Stimulated activated CD8-positive, alpha-beta memory T cell treated with anti-CD3 and anti-CD28 coated beads, Interleukin-4, amount 100 ng/mL, for 24 hours (primary cell): ENCODE measurements at regions not wholly inside any gene's neighbourhood (a gene's known extent, or its start where the extent isn't known, plus 50 kb on each side); places are given as distances from the start of the nearest gene placed in this dataset.

Source experiments
- DNase-seq: peaks from one replicate; pipeline ENCODE4 v3.0.0-alpha.2; 2020; ENCODE audit warnings: low read depth

DNA sequence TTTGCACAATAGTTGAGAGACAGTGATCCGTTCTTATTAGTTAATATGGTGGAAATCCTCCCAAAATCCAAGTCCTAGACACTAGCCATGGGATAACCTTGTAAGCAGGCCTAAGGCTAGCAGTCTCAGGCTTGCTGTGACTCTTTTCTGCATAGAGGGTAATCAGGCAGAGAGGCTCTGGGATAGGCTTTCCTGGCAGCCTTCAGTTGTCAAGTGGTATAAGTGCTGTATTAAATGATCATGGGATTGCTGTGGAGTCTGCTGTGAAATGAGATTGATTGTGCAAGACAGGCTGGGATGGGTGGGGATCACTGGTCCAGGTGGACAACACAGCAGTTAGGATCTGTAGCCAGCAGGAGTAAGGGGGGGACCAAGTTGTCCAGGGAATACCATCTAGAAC is 416.4 kb downstream of the TLE4 start:
- no peak for DNase-seq

- DNase-seq, result no peak
These were observed 414.7 kb downstream of the TLE4 start for GRCh38 chr9:79986437-79986836.

- no peak for DNase-seq
These were observed 414.0 kb downstream of the TLE4 start for GRCh38 chr9:79985772-79986171.

DNA sequence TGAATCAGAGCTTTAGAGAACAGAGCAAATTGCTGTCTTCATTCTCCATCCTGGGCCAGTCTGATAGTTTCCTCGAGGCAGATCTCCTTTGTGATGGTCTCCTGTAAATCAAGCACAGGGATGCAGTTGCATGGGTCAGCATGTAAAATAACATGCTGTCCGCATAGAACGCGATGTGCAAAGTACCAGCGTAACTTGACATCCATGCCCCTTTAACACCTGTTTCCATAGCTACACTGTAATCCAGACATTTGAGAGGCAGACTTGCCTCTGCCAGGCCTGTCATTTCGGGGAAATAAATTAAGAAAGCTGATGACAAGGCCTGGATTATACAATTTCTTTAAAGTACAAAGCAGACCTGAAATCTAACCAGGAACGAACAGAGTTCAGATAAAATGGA is 413.5 kb downstream of the TLE4 start:
- no peak for DNase-seq

DNA sequence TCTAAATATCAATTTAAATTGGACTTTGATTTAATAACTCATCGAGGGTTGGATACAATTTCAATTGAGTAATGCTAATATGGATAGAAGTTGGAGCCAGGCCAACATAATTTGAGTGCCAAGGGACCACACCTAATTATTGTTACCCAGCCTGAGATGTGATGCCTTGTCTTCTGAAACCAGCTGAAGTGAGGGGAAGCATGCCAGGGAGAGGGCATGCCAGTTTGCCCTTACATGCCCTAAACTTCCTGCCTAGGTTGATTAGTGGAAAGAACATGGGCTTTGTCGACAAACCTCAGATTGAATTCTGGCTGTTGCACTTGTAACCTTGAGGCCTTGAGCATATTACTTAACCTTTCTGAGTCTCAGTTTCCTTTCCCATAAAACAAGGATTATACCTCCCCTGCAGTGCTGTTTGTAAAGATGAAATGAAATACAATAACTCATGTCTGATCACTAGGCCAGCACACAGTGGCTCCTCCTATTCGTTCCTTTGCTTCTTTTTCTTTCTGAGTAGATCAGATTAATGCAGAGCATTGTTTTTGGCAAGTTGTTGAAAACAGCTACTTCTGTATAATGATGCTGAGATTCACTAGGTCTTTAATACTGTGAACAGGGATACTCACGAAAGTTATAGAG is 412.8 kb downstream of the TLE4 start:
- DNase-seq, result no peak

GRCh38 chr9:79980432-79980831 is 408.7 kb downstream of the TLE4 start:
- no peak for DNase-seq

DNA sequence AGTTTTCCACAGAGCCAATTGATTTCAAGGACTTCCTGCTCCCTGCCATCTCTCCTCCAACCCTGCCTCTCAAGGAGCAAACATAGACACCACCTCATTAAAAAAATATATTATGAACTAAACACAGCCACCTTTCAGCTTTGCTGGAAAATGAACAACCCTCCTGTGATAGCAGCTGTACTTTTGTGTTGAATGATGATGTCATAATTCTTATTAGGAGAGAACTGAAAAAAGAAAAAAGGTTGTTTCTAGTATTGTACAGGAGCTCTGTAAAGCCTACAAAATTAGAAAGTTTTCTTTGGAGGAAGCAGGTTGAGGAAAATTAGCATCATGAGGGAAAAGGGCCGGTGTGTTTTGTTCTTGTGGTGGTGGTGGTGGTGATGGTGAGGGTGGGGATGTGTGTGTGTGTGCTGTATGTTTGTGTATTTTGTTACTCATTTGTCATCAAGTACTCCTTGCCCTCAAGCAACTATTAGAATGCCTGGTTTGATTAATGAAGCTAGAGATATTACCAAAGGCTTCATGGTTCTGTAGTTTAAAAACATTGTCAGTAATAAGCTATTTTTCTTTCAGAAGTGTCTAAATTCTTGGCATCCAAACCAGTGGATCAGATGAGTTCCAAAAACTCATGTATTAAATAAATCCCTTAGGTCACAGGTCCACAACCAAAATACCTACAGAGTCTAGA is 405.9 kb downstream of the TLE4 start:
- no peak for DNase-seq

DNA sequence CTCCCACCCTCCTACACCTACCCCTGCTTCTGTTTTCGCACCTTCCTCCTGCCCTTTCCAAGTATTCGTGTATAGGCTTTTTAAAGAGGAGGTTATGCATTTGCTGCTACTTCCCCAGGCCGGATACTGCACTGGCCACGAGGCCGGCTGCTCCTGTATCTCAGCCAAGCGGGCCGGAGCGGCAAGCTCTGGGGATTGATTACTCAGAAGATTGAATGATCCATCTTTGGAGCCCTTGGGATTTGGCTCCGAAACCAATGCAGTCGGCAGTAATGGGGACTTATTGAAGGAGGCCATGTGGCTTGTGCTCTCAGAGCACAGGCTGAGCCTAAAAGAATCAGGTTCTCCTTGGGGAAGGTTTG is 405.3 kb downstream of the TLE4 start:
- DNase-seq, result no peak

DNA sequence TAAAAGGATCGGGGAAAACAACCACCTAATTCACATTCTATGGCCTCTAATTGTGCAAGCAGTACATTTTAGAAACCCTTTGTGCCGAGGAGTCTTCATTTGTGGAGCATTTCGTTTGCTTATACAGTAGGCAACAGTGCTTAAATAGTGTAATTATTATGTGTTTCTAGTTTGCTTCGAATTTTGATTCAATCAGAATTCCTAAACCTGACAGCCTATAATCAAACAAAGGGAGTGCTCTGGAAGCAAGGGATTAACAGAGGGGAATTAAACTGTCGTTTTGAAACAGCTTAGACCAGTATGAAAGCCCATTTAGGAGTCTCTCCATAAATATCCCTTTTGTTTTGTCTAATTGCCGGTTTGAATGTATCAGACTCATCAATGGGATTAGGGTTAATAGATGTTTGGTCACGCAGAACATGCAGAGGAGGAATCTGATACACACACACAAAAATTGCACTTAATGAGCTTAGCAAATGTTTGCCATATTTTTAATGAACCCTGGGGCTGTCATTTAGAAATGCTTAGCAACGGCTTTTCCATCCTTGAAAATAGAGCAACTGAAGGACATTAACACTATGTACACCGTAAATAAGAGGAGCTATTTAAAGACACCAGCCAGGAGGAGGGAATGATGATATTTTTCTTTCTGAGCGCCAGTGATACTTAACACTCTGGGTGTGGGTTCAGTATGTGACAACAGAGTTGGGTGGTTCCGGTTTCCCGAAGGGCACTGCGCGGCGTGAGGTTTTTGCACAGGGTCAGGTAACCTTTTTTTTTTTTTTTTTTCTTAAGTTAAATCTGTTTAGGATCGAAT is 404.7 kb downstream of the TLE4 start:
- DNase-seq, result no peak

GRCh38 chr9:79975621-79976256 is 404.0 kb downstream of the TLE4 start:
- no peak for DNase-seq

- DNase-seq, result no peak
These were observed 403.1 kb downstream of the TLE4 start for GRCh38 chr9:79974806-79975422.

- DNase-seq, result no peak
These were observed 401.9 kb downstream of the TLE4 start for GRCh38 chr9:79973627-79974026.

GRCh38 chr9:79970146-79970425 is 398.3 kb downstream of the TLE4 start:
- DNase-seq, result no peak

GRCh38 chr9:79969393-79970145 is 397.8 kb downstream of the TLE4 start:
- DNase-seq, result no peak

- no peak for DNase-seq
These were observed 396.8 kb downstream of the TLE4 start for GRCh38 chr9:79968533-79968932.

- no peak for DNase-seq
These were observed 391.1 kb downstream of the TLE4 start for GRCh38 chr9:79962836-79963235.

GRCh38 chr9:79962150-79962549 is 390.4 kb downstream of the TLE4 start:
- no peak for DNase-seq

DNA sequence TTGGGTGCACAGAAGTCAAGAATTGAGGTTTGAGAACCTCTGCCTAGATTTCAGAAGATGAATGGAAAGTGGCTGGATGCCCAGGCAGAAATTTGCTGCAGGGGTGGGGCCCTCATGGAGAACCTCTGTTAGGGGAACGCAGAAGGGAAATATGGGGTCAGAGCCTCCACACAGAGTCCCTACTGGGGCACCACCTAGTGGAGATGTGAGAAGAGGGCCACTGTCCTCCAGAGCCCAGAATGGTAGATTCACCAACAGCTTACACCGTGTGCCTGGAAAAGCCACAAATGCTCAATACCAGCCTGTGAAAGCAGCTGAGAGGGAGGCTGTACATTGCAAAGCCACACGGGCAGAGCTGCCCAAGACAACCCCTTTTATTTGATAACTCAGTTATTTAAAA is 383.5 kb downstream of the TLE4 start:
- DNase-seq, result no peak

DNA sequence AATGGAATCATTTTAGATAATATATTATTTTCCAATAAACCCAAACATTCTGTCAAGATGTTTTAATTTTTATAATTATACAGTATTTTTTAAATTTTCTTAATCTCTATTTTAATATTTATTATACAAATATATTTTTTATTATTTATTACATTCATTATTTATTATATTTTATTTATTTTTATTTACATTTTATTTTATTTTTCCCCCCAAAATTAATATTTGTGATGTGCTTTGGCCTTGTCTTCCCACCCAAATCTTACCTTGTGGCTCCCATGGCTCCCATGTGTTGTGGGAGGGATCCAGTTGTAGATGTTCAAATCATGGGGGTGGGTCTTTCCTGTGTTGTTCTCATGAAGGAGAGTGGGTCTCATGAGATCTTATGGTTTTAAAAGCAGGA is 382.1 kb downstream of the TLE4 start:
- DNase-seq, result no peak

DNA sequence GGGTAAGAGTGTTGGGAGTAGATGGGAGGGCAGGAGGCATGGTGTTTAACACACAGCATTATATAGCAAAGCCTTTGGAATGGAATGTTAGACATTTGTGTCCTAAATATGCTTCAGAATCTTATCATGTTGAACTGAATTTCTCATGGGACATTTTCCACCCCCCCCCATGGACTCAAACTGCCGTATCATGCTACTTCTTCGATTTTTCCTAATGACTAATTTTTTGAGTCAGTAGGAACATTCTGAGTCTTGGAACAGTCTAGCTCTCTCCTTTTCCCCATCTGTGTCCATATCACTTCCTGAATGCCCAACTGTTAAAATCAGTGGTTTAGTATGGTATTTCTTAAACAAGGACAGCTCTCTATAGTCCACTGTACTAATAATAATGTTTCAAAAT is 380.6 kb downstream of the TLE4 start:
- no peak for DNase-seq

GRCh38 chr9:79946712-79947111 is 374.9 kb downstream of the TLE4 start:
- DNase-seq, result no peak

- no peak for DNase-seq
These were observed 373.7 kb downstream of the TLE4 start for GRCh38 chr9:79945495-79945894.
